GM23338 (cell line): ENCODE measurements at regions not wholly inside any gene's neighbourhood (a gene's known extent, or its start where the extent isn't known, plus 50 kb on each side); places are given as distances from the start of the nearest gene placed in this dataset.

Experiments
- ATAC-seq: fragments of 200-7000 bp; cut with Tn5 transposase; 3 replicates; pipeline ENCODE4 v1.9.1; 2020
- DNase-seq: peaks from one replicate; pipeline ENCODE4 v3.0.0-alpha.2; 2015; ENCODE audit warnings: low spot score
- H2AFZ ChIP-seq: fragments of 200-600 bp; sonication (generic); 2 replicates; pipeline ENCODE4 v1.8.0; 2016; ENCODE audit warnings: antibody characterized with exemption, mild to moderate bottlenecking, moderate library complexity
- H3F3A ChIP-seq: fragments of 200-600 bp; sonication (generic); replicated peaks from 2 replicates; pipeline ENCODE4 v1.8.0; 2017; ENCODE audit warnings: antibody characterized with exemption, mixed run types, low read depth
- H3K27ac ChIP-seq: fragments of 200-600 bp; sonication (generic); 2 replicates; pipeline ENCODE4 v1.6.1; 2016; ENCODE audit warnings: low read depth
- H3K27me3 ChIP-seq: fragments of 200-600 bp; sonication (generic); 2 replicates; pipeline ENCODE4 v1.8.0; 2016; ENCODE audit warnings: mild to moderate bottlenecking, mixed run types, moderate library complexity; ENCODE audit not compliant: insufficient read depth
- H3K36me3 ChIP-seq: fragments of 200-600 bp; sonication (generic); 2 replicates; pipeline ENCODE4 v1.8.0; 2016; ENCODE audit warnings: mild to moderate bottlenecking; ENCODE audit not compliant: insufficient read depth
- H3K4me1 ChIP-seq: fragments of 200-600 bp; sonication (generic); 2 replicates; pipeline ENCODE4 v1.8.0; 2016; ENCODE audit warnings: mild to moderate bottlenecking, moderate library complexity; ENCODE audit not compliant: insufficient read depth
- H3K4me2 ChIP-seq: fragments of 200-600 bp; sonication (generic); 2 replicates; pipeline ENCODE4 v1.7.1; 2017; ENCODE audit warnings: mixed run types
- H3K4me3 ChIP-seq: fragments of 200-600 bp; sonication (generic); 2 replicates; pipeline ENCODE4 v1.6.1; 2016; ENCODE audit warnings: mixed run types
- H3K79me2 ChIP-seq: fragments of 200-600 bp; sonication (generic); replicated peaks from 2 replicates; pipeline ENCODE4 v1.8.0; 2017; ENCODE audit warnings: mild to moderate bottlenecking; ENCODE audit not compliant: insufficient read depth
- H3K9me2 ChIP-seq: fragments of 200-600 bp; sonication (generic); 2 replicates; pipeline ENCODE4 v1.8.0; 2017; ENCODE audit not compliant: insufficient read depth
- H4K20me1 ChIP-seq: fragments of 200-600 bp; sonication (generic); replicated peaks from 2 replicates; pipeline ENCODE4 v1.8.0; 2017; ENCODE audit warnings: mild to moderate bottlenecking; ENCODE audit not compliant: insufficient read depth
- H3K27ac Mint-ChIP-seq: 2 replicates; pipeline ENCODE4 v1.8.0; 2020; ENCODE audit warnings: inconsistent platforms, mild to moderate bottlenecking, moderate library complexity, mixed read lengths
- H3K27me3 Mint-ChIP-seq: 3 replicates; pipeline ENCODE4 v1.8.0; 2022; ENCODE audit warnings: low read depth, mild to moderate bottlenecking, moderate library complexity, mixed read lengths, inconsistent platforms; ENCODE audit not compliant: insufficient read depth, poor library complexity
- H3K36me3 Mint-ChIP-seq: 3 replicates; pipeline ENCODE4 v1.8.0; 2021; ENCODE audit warnings: low read depth, mild to moderate bottlenecking, inconsistent platforms, moderate library complexity, mixed read lengths
- H3K4me1 Mint-ChIP-seq: 3 replicates; pipeline ENCODE4 v1.8.0; 2020; ENCODE audit warnings: mild to moderate bottlenecking, inconsistent platforms, mixed read lengths
- H3K4me3 Mint-ChIP-seq: 3 replicates; pipeline ENCODE4 v1.8.0; 2021; ENCODE audit warnings: moderate library complexity, mild to moderate bottlenecking, inconsistent platforms, mixed read lengths
- H3K9me3 Mint-ChIP-seq: 3 replicates; pipeline ENCODE4 v1.8.0; 2020; ENCODE audit warnings: moderate library complexity, mild to moderate bottlenecking, inconsistent platforms, mixed read lengths
- EZH2 ChIP-seq: fragments of 200-600 bp; sonication (generic); IDR thresholded peaks from one replicate; pipeline ENCODE4 v1.8.0; 2017; ENCODE audit warnings: antibody characterized with exemption, mild to moderate bottlenecking, low read depth; ENCODE audit not compliant: unreplicated experiment
- EZH2phosphoT487 ChIP-seq: fragments of 200-600 bp; sonication (generic); IDR thresholded peaks from one replicate; pipeline ENCODE4 v1.8.1; 2018; ENCODE audit warnings: antibody characterized with exemption; ENCODE audit not compliant: unreplicated experiment
- JUNB ChIP-seq: IDR thresholded peaks from one replicate; pipeline ENCODE4 v1.6.1; 2016; ENCODE audit warnings: antibody characterized with exemption; ENCODE audit not compliant: unreplicated experiment
- NANOG ChIP-seq: IDR thresholded peaks from 2 replicates; pipeline ENCODE4 v1.6.1; 2016; ENCODE audit warnings: antibody characterized with exemption, borderline replicate concordance
- POLR2AphosphoS5 ChIP-seq: IDR thresholded peaks from 2 replicates; pipeline ENCODE4 v1.6.1; 2016; ENCODE audit warnings: antibody characterized with exemption, low read depth
- STAT1 ChIP-seq: IDR thresholded peaks from one replicate; pipeline ENCODE4 v1.6.1; 2016; ENCODE audit warnings: antibody characterized with exemption; ENCODE audit not compliant: unreplicated experiment
- ZNF114 ChIP-seq: fragments of 250-450 bp; sonication (Bioruptor Pico); IDR thresholded peaks from 2 replicates; pipeline ENCODE4 v1.5.0; 2020; ENCODE audit warnings: mild to moderate bottlenecking, moderate library complexity
- ZNF331 ChIP-seq: fragments of 250-450 bp; sonication (Bioruptor Pico); IDR thresholded peaks from 2 replicates; pipeline ENCODE4 v1.5.0; 2020; ENCODE audit warnings: low read depth, mild to moderate bottlenecking, moderate library complexity
- TF ChIP-seq, protein P1 (sequence below), 2 experiments: fragments of 200-600 bp in 1 of 2; sonication (generic) in 1 of 2; conservative IDR thresholded peaks; 2 replicates each; pipeline versions ENCODE4 v1.5.1 to v1.6.1; 2016 to 2017; ENCODE audit warnings: antibody characterized with exemption in 2 of 2, low read depth in 2 of 2, mild to moderate bottlenecking in 2 of 2, moderate library complexity in 1 of 2
- TF ChIP-seq, protein P2 (sequence below): fragments of 250-450 bp; sonication (Bioruptor Pico); IDR thresholded peaks from 2 replicates; pipeline ENCODE4 v1.5.0; 2020; ENCODE audit warnings: mild to moderate bottlenecking, moderate library complexity
- TF ChIP-seq, protein P3 (sequence below): IDR thresholded peaks from one replicate; pipeline ENCODE4 v1.6.1; 2018; ENCODE audit warnings: antibody characterized with exemption; ENCODE audit not compliant: unreplicated experiment

DNA sequence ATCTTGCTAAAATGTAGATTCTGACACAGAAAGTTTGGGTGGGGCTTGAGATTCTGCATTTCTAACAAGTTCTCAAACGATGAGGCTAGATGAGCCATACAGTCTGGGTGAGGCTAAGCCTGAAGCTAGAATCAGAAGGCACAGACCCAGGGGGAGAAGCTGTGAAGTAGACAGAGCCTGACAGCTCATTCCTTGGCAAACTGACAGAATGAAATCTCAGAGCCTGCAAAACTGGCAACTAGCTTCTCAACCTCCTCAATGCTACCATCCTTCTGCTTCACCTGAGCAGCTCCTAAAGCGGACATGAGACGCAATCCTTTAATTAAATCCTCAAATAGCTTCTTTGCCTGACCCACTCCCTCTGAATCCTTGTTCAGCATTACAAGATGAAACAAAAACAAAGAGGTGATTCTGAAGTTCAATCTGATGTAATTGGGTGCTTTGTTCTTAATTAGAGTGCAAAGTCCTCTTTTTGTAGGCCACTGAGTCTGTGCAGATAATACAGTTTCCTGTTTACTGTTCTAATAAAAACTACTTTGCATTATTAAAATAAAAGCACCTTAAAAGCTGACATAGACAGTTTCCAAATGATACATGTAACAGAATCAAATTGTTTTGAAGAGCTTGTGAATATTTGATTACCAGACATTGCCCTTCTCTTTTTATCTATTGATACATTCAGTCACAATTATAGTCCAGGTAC, 71.0 kb upstream of the BMP2K start:
- no peak overlapping the region for H3K27ac ChIP-seq
- Mint-ChIP-seq H3K4me3 (no peak overlapping the region), H3K9me3 (peaks cover 15% of the 10 kb centered on the region), H3K36me3 (no peaks in the 10 kb centered on the region; the same call in 1 of the 3 replicates), H3K27me3 (peaks cover 12% of the 10 kb centered on the region), H3K27ac (no peak overlapping the region), H3K4me1 (peaks cover 31% of the 10 kb centered on the region)
- no peaks in the 10 kb centered on the region for H3K79me2 ChIP-seq
- peak overlapping the region; percentile 67; the same call in 1 of the 2 replicates for H2AFZ ChIP-seq
- H3K9me2 ChIP-seq, result no peaks in the 10 kb centered on the region; the same call in 1 of the 2 replicates
- no peak overlapping the region; the same call in 1 of the 2 replicates for H3K4me2 ChIP-seq
- no peak overlapping the region for H3K4me3 ChIP-seq
- H3K36me3 ChIP-seq, result 0 out of 2 replicates have a peak, but pooled peaks cover 5% of the 10 kb centered on the region
- no peak for TF ChIP-seq STAT1
- TF ChIP-seq, protein P1, sequence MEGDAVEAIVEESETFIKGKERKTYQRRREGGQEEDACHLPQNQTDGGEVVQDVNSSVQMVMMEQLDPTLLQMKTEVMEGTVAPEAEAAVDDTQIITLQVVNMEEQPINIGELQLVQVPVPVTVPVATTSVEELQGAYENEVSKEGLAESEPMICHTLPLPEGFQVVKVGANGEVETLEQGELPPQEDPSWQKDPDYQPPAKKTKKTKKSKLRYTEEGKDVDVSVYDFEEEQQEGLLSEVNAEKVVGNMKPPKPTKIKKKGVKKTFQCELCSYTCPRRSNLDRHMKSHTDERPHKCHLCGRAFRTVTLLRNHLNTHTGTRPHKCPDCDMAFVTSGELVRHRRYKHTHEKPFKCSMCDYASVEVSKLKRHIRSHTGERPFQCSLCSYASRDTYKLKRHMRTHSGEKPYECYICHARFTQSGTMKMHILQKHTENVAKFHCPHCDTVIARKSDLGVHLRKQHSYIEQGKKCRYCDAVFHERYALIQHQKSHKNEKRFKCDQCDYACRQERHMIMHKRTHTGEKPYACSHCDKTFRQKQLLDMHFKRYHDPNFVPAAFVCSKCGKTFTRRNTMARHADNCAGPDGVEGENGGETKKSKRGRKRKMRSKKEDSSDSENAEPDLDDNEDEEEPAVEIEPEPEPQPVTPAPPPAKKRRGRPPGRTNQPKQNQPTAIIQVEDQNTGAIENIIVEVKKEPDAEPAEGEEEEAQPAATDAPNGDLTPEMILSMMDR (conservative IDR thresholded peaks at IDR 0.05; ENCODE audit: low read depth in 2 of 2), result no peak
- no peak for TF ChIP-seq ZNF114 (CRISPR knock-in tag)
- no peak for TF ChIP-seq JUNB
- TF ChIP-seq, protein P2, sequence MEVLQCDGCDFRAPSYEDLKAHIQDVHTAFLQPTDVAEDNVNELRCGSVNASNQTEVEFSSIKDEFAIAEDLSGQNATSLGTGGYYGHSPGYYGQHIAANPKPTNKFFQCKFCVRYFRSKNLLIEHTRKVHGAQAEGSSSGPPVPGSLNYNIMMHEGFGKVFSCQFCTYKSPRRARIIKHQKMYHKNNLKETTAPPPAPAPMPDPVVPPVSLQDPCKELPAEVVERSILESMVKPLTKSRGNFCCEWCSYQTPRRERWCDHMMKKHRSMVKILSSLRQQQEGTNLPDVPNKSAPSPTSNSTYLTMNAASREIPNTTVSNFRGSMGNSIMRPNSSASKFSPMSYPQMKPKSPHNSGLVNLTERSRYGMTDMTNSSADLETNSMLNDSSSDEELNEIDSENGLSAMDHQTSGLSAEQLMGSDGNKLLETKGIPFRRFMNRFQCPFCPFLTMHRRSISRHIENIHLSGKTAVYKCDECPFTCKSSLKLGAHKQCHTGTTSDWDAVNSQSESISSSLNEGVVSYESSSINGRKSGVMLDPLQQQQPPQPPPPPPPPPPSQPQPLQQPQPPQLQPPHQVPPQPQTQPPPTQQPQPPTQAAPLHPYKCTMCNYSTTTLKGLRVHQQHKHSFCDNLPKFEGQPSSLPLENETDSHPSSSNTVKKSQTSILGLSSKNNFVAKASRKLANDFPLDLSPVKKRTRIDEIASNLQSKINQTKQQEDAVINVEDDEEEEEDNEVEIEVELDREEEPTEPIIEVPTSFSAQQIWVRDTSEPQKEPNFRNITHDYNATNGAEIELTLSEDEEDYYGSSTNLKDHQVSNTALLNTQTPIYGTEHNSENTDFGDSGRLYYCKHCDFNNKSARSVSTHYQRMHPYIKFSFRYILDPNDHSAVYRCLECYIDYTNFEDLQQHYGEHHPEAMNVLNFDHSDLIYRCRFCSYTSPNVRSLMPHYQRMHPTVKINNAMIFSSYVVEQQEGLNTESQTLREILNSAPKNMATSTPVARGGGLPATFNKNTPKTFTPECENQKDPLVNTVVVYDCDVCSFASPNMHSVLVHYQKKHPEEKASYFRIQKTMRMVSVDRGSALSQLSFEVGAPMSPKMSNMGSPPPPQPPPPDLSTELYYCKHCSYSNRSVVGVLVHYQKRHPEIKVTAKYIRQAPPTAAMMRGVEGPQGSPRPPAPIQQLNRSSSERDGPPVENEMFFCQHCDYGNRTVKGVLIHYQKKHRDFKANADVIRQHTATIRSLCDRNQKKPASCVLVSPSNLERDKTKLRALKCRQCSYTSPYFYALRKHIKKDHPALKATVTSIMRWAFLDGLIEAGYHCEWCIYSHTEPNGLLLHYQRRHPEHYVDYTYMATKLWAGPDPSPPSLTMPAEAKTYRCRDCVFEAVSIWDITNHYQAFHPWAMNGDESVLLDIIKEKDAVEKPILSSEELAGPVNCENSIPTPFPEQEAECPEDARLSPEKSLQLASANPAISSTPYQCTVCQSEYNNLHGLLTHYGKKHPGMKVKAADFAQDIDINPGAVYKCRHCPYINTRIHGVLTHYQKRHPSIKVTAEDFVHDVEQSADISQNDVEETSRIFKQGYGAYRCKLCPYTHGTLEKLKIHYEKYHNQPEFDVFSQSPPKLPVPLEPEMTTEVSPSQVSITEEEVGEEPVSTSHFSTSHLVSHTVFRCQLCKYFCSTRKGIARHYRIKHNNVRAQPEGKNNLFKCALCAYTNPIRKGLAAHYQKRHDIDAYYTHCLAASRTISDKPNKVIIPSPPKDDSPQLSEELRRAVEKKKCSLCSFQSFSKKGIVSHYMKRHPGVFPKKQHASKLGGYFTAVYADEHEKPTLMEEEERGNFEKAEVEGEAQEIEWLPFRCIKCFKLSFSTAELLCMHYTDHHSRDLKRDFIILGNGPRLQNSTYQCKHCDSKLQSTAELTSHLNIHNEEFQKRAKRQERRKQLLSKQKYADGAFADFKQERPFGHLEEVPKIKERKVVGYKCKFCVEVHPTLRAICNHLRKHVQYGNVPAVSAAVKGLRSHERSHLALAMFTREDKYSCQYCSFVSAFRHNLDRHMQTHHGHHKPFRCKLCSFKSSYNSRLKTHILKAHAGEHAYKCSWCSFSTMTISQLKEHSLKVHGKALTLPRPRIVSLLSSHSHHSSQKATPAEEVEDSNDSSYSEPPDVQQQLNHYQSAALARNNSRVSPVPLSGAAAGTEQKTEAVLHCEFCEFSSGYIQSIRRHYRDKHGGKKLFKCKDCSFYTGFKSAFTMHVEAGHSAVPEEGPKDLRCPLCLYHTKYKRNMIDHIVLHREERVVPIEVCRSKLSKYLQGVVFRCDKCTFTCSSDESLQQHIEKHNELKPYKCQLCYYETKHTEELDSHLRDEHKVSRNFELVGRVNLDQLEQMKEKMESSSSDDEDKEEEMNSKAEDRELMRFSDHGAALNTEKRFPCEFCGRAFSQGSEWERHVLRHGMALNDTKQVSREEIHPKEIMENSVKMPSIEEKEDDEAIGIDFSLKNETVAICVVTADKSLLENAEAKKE (CRISPR knock-in tag), result no peak
- no peak for TF ChIP-seq NANOG
- no peak for TF ChIP-seq EZH2
- TF ChIP-seq ZNF331 (CRISPR knock-in tag), result no peak
- TF ChIP-seq EZH2phosphoT487, result no peak
- TF ChIP-seq, protein P3, sequence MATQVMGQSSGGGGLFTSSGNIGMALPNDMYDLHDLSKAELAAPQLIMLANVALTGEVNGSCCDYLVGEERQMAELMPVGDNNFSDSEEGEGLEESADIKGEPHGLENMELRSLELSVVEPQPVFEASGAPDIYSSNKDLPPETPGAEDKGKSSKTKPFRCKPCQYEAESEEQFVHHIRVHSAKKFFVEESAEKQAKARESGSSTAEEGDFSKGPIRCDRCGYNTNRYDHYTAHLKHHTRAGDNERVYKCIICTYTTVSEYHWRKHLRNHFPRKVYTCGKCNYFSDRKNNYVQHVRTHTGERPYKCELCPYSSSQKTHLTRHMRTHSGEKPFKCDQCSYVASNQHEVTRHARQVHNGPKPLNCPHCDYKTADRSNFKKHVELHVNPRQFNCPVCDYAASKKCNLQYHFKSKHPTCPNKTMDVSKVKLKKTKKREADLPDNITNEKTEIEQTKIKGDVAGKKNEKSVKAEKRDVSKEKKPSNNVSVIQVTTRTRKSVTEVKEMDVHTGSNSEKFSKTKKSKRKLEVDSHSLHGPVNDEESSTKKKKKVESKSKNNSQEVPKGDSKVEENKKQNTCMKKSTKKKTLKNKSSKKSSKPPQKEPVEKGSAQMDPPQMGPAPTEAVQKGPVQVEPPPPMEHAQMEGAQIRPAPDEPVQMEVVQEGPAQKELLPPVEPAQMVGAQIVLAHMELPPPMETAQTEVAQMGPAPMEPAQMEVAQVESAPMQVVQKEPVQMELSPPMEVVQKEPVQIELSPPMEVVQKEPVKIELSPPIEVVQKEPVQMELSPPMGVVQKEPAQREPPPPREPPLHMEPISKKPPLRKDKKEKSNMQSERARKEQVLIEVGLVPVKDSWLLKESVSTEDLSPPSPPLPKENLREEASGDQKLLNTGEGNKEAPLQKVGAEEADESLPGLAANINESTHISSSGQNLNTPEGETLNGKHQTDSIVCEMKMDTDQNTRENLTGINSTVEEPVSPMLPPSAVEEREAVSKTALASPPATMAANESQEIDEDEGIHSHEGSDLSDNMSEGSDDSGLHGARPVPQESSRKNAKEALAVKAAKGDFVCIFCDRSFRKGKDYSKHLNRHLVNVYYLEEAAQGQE, result no peak
- no peak for TF ChIP-seq POLR2AphosphoS5
- ATAC-seq, result no peak
- no peaks in the 10 kb centered on the region for H3K27me3 ChIP-seq
- DNase-seq, result no peak
- peaks cover 36% of the 10 kb centered on the region for H3K4me1 ChIP-seq
- H4K20me1 ChIP-seq, result no peaks in the 10 kb centered on the region
- no peaks in the 10 kb centered on the region for H3F3A ChIP-seq
